ENCODE measurements at regions not wholly inside any gene's neighbourhood (a gene's known extent, or its start where the extent isn't known, plus 50 kb on each side); places are given as distances from the start of the nearest gene placed in this dataset.

- no peak for ATAC-seq
- no peak overlapping the region for H3K4me3 Mint-ChIP-seq
- no peaks in the 10 kb centered on the region for H3K36me3 Mint-ChIP-seq
- H3K27me3 Mint-ChIP-seq, result peaks cover 10% of the 10 kb centered on the region
- H3K4me1 Mint-ChIP-seq, result no peaks in the 10 kb centered on the region
- H3K9me3 Mint-ChIP-seq, result no peaks in the 10 kb centered on the region
- no peak overlapping the region for H3K27ac Mint-ChIP-seq
Measured at GRCh38 chr14:36390718-36391117, 70.3 kb upstream of the MBIP start.

GRCh38 chr14:36383767-36384431 is 63.5 kb upstream of the MBIP start:
- no peaks in the 10 kb centered on the region for H3K36me3 Mint-ChIP-seq
- no peak overlapping the region for H3K4me3 Mint-ChIP-seq
- no peaks in the 10 kb centered on the region for H3K27me3 Mint-ChIP-seq
- H3K9me3 Mint-ChIP-seq, result no peaks in the 10 kb centered on the region
- H3K4me1 Mint-ChIP-seq, result no peaks in the 10 kb centered on the region
- ATAC-seq, result peak; percentile 46
- no peak overlapping the region for H3K27ac Mint-ChIP-seq

- peak; percentile 80 for ATAC-seq
- Mint-ChIP-seq H3K27me3 (no peaks in the 10 kb centered on the region), H3K4me3 (no peak overlapping the region), H3K36me3 (no peaks in the 10 kb centered on the region), H3K9me3 (no peaks in the 10 kb centered on the region), H3K4me1 (no peaks in the 10 kb centered on the region), H3K27ac (no peak overlapping the region)
Measured at GRCh38 chr14:36373982-36374673, 53.7 kb upstream of the MBIP start.
